WI38 (cell line): ENCODE measurements at regions not wholly inside any gene's neighbourhood (a gene's known extent, or its start where the extent isn't known, plus 50 kb on each side); places are given as distances from the start of the nearest gene placed in this dataset.

Source experiments
- H3K4me3 ChIP-seq: 2 replicates; pipeline ENCODE4 v1.5.1; 2011; ENCODE audit warnings: low read depth, mild to moderate bottlenecking, control low read depth, low read length
- TF ChIP-seq, protein P1 (sequence below): IDR thresholded peaks from 2 replicates; pipeline ENCODE4 v1.5.1; 2012; ENCODE audit warnings: low read depth, mild to moderate bottlenecking, control low read depth, low read length

DNA sequence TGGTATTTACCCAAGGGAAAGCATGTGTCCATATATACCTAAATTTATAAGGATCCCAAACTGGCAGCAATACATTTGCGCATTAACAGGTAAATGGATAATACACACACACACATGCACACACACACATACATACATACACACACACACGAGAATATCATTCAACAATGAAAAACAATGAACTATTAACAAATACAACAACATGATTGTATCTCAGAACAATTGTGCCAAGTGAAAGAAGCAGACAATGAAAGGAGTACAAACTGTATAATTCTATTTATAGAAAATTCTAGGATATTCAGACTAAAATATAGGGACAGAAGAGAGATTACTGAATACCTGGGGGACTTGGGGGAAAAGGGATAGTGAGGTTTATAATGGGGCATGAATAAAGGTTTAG, 323.0 kb downstream of the KCNJ2 start:
- H3K4me3 ChIP-seq: no peak overlapping the region
- TF ChIP-seq, protein P1, sequence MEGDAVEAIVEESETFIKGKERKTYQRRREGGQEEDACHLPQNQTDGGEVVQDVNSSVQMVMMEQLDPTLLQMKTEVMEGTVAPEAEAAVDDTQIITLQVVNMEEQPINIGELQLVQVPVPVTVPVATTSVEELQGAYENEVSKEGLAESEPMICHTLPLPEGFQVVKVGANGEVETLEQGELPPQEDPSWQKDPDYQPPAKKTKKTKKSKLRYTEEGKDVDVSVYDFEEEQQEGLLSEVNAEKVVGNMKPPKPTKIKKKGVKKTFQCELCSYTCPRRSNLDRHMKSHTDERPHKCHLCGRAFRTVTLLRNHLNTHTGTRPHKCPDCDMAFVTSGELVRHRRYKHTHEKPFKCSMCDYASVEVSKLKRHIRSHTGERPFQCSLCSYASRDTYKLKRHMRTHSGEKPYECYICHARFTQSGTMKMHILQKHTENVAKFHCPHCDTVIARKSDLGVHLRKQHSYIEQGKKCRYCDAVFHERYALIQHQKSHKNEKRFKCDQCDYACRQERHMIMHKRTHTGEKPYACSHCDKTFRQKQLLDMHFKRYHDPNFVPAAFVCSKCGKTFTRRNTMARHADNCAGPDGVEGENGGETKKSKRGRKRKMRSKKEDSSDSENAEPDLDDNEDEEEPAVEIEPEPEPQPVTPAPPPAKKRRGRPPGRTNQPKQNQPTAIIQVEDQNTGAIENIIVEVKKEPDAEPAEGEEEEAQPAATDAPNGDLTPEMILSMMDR: no peak

DNA sequence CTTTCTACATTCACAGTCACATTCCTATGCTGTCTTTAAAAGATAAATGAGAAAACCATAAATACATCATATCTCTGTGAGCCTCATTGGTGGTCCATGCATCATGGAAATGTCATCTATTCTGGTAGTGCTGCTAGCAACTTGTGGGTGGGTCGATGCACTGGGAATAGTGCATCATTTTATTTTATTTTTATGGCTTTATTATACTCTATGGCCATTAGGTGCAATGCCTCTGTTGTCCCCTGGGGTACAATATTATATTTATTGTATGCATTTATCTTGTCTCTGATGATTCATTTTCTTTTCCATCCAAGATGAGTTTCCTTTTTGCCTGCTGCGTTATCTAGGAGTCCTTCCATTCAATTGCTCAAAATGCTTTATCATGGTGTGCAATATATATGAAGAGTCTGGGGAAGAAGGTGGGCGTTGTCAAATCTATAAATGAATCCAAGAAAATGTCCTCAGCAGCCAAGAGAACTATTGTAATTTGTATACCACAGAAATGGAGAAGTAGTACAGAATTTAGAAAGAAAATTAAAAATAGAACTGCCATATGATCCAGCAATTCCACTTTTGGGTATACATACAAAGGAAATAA, 324.0 kb downstream of the KCNJ2 start:
- H3K4me3 ChIP-seq: no peak overlapping the region
- TF ChIP-seq, protein P1: no peak

DNA sequence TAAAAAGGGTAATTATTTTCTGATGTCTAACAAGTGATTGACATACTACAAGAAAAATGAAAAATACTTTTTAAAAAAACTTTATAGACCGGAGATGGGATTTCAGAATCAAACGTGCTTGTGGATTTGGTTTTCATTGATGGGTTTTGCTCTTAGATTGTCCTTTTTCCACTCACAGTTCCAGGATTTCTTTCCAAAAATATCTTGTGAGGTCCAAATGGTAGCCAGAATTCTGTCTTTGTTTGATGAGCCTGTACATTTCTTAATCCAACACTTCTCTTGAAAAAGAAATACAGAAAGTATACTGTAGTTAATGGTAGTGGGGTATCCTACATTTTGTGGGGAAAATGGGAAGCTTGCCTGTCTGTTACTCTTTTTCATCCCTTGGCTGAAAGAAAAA, 329.3 kb downstream of the KCNJ2 start:
- TF ChIP-seq, protein P1: no peak
- no peak overlapping the region for H3K4me3 ChIP-seq

DNA sequence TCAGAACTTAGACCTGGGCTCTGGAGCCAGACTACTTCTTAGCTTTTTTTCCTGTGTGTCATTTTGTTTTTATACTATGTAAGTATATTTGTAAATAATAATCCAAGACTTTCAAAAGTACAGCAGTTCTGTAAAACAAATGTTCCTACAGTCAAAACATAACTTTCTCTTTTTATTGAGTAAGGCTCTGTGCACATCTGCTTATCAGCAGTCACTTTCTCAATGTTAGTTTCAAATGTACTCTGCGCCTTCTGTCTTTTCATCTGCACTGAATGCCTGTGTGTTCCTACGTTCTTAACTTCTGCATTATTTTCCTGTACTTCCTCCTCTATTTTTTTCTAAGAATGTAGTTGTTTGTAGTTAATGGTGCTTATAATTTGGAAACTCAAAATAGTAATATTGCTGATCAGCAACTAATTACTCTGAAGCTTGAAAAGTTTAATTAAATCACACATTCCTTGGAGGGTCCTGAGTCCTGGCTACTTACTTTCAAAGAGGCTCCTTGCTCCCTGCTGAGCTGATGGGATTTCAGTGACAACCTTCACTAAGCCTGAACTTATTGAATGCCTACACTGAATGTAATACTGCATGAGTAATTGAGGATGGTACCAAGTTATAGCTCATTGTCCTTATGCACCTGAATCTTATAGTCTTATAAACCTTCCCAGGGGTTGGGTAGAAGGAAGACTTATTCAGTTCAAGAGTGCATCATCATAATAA, 329.9 kb downstream of the KCNJ2 start:
- H3K4me3 ChIP-seq: no peak overlapping the region
- TF ChIP-seq, protein P1: no peak

DNA sequence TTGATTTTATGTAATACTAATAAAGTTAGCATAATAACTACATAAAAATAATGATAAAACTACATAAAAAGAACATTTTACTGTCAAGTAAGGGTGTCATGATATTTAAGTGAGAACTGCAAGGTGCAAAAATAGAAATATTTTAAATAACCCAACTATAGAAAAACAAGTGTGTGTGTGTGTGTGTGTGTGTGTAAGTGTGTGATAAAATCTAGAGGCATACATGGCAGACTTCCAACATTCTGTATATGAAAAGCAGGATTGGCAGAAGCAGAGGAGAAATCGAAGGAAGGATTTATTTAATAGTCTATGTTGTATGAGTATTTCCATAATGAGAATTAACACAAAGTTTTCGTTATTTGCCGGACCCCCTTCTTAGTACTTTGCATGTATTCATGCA, 334.1 kb downstream of the KCNJ2 start:
- H3K4me3 ChIP-seq: no peak overlapping the region
- TF ChIP-seq, protein P1: no peak

DNA sequence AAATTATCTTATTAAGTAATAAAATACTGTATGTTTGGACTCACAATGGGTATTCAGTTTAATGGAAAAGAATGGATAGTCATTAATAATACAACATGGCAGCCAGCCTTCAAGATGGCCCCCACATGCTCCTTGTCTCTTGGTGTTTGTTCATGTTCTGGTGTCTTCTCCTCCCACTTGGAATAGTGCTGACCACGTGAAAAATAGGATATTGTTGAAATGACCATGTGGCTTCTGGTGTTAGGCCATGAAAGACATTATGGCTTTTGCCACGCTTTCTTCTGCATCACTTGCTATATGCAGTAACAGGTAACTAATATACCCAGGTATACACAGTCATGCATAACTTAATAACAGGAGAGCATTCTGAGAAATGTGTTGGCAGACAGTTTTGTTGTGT, 341.0 kb downstream of the KCNJ2 start:
- no peak overlapping the region for H3K4me3 ChIP-seq
- TF ChIP-seq, protein P1: no peak

DNA sequence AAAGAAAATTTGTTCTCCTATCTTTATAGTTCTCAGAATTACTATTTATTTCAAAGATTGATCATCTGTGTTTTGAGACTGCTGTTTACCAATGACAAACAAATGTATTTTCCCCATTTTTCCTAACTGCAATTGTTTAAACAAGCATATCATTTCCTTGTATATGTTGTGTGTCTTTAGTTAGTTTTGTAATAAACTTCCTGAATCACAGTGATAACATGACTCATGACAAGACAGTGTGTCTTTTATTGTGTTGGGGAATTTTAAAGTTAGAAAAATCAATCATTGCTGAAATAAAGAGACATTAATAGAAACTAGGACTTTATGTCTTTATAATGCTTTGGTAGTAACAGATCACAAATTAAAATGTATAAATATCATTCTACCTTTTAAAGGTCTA, 348.5 kb downstream of the KCNJ2 start:
- H3K4me3 ChIP-seq: no peak overlapping the region

More for the DNA sequence above, 348.5 kb downstream of the KCNJ2 start:
- TF ChIP-seq, protein P1: no peak
